GM12874 (cell line): ENCODE measurements at regions not wholly inside any gene's neighbourhood (a gene's known extent, or its start where the extent isn't known, plus 50 kb on each side); places are given as distances from the start of the nearest gene placed in this dataset.

Source experiments
- TF ChIP-seq, protein P1 (sequence below): IDR thresholded peaks from 2 replicates; pipeline ENCODE4 v1.5.1; 2011; ENCODE audit warnings: low read depth, mild to moderate bottlenecking, control low read depth, low read length, moderate library complexity; ENCODE audit not compliant: insufficient read depth

DNA sequence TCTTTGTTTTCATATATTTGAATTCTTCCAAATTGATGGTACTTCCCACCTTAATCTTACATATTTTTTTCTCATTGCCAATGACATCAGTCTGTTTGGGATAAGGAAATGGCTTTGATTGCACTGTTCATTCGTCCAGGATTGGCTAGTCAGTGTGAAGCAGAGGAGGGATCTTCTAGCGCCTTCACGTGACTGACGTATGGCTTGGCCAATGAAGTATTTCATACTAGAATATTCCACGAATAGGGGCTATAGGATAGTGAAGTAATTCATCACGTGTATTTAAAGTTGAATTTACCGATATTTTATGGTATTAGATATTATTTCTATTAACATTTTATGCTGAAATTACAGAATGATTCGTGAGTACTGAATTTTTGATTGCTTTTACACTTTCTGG lies 178.7 kb upstream of the ZFHX3 start:
- TF ChIP-seq, protein P1, sequence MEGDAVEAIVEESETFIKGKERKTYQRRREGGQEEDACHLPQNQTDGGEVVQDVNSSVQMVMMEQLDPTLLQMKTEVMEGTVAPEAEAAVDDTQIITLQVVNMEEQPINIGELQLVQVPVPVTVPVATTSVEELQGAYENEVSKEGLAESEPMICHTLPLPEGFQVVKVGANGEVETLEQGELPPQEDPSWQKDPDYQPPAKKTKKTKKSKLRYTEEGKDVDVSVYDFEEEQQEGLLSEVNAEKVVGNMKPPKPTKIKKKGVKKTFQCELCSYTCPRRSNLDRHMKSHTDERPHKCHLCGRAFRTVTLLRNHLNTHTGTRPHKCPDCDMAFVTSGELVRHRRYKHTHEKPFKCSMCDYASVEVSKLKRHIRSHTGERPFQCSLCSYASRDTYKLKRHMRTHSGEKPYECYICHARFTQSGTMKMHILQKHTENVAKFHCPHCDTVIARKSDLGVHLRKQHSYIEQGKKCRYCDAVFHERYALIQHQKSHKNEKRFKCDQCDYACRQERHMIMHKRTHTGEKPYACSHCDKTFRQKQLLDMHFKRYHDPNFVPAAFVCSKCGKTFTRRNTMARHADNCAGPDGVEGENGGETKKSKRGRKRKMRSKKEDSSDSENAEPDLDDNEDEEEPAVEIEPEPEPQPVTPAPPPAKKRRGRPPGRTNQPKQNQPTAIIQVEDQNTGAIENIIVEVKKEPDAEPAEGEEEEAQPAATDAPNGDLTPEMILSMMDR, result no peak

DNA sequence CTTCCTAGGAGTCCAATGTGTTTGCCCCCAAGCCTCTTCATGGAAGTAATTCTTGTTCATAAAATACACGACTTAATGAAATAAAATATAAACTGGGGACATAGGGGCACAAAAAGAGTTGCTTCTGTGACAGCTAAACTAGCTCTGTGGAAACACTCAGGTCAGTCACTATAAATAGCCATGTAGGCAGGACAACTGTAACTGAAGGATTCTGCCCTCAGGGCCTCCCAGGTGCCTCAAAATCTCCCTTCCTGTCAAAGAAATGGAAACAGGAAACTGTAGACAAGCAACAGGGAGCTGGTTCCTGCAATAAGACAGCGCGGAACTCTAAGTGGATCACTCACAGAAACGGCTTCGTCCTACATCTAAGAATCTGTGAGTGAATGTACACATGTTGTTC lies 178.1 kb upstream of the ZFHX3 start:
- TF ChIP-seq, protein P1, result no peak

DNA sequence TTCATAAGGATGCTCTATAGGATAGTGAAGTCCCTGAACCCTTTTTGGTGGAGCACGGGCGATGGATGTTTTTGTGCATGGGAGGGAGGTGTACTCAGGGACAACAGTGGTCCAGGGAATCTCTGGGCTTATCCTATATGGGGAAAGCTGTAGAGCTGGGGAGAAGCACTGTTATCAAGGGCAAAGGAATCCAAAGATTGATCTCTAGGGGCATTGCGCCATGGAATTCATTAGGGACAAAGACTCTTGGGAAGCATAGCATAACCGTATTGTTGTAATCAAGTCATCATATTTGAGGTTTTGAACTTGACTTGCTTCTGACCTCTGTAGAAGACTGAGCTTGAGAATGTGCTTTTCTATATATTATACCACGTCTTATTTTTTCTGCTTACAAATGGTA lies 172.9 kb upstream of the ZFHX3 start:
- TF ChIP-seq, protein P1, result no peak

DNA sequence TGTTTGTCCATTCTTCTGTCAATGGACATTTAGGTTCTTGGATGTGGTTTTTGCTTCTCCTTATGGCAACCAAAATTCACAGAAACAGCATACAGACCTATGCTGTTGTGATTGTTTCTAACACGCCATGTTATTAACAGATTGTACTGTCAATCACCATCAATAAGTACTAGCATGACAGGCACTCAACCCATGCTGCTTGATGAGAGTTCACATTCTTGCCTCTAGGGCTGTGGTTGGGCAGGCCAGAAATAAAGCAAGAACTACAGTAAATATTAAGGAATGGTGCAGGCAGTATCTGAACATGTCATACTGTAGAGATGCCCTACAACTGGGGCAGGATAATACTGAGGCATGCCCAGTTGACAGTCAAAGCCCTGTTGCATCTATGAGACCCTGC lies 171.2 kb upstream of the ZFHX3 start:
- TF ChIP-seq, protein P1, result no peak

DNA sequence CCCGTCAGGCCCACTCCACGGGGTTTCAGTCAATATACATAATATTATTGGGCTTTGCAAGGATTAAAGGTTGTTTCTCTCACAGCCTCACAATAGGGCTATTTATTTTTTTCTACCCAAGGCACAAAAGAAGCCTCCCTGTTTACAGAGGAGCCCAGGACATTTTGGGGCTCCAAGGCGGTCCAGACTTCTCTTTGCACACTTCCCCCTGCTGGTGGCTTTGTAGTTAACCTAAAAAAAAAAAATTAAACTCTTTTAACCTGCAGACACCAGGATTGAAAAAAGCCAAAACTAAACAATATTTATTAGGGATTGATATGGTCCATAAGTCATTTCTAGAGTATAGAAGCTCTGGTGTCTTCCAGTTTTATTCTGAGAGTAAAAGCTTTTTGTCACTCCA lies 169.7 kb upstream of the ZFHX3 start:
- TF ChIP-seq, protein P1, result no peak

DNA sequence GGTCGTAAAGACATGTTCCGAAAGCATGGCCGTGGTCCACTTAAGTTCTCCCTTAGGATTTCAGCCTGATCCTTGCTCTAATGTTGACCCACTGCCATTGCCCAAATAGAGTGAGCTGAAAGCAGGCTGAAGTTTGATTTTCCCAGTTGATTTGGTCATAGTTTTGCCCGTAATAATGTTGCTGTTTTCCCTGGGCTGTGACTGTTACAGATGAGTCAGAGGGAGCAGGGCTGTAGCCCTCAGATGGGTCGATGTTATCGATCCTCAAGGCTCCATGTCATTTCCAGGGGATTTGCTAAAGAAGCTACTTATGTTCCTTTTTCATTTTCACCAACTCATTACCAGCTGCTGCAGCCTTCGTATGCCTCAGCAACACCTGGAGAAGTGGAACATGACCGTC lies 169.0 kb upstream of the ZFHX3 start:
- TF ChIP-seq, protein P1, result no peak

DNA sequence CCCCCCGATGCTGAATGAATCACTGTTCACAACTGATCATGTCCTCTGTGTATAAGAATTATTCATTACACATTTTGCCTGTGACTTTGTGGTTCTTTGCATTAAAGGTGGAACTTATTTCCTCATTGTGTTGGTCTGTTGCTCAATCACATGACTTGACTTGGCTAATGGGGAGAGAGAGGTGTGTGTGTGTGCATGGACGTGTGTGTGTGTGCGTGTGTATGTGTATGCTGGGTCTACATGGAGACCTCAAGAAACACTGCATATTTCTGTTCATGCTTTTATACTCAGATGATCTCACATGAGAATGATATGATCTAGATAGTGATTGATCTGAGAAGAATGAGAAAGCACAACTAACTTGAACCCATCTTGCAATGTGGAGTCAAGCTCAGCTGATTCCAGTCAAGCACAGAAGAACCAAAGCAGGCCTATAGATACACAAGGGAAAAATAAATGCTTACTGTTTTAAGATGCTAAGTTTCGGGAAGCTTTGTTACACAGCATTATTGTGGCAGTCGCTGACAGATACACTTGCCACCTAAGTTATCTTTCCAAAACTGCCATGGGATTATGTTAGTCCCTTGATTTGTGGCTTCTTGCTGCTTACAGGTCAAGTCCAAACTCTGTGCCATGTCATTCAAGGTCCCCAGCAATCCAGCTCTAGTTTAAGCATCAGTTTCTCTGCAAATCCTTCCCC lies 167.9 kb upstream of the ZFHX3 start:
- TF ChIP-seq, protein P1, result no peak
